ENCODE measurements at regions not wholly inside any gene's neighbourhood (a gene's known extent, or its start where the extent isn't known, plus 50 kb on each side); places are given as distances from the start of the nearest gene placed in this dataset.
A peak's percentile ranks its signal among the peaks of the same experiment; 100 is the strongest.

GRCh38 chr12:86950444-86950843, 694.3 kb upstream of the MGAT4C start:
- H3K4me3 Mint-ChIP-seq, result no peak overlapping the region
- Histone ChIP-seq H3K36me3 (no peaks in the 10 kb centered on the region), H4K20me1 (ENCODE audit: low read depth) (no peaks in the 10 kb centered on the region), H3K9me3 (ENCODE audit: low read depth) (no peaks in the 10 kb centered on the region), H3K9ac (no peak overlapping the region), H2AFZ (replicated peaks) (no peak overlapping the region), H3K4me2 (no peak overlapping the region), H3K27me3 (no peaks in the 10 kb centered on the region), H3K79me2 (ENCODE audit: low read depth) (no peaks in the 10 kb centered on the region), H3K27ac (no peak overlapping the region), H3K4me3 (no peak overlapping the region), H3F3A (ENCODE audit: low read depth) (no peaks in the 10 kb centered on the region), H3K4me1 (no peaks in the 10 kb centered on the region)
- H3K4me1 Mint-ChIP-seq, result peaks cover 15% of the 10 kb centered on the region
- no peaks in the 10 kb centered on the region for H3K9me3 Mint-ChIP-seq
- peak; percentile 7 for DNase-seq (ENCODE audit: low spot score)
- no peak overlapping the region for H3K27ac Mint-ChIP-seq
- no peaks in the 10 kb centered on the region for H3K27me3 Mint-ChIP-seq (ENCODE audit: insufficient read depth, low read depth)
- no peaks in the 10 kb centered on the region for H3K36me3 Mint-ChIP-seq
- TF ChIP-seq CTCF (IDR thresholded peaks at IDR 0.05) (no peak), EZH2 (IDR thresholded peaks at IDR 0.05) (no peak), EZH2phosphoT487 (IDR thresholded peaks at IDR 0.05) (no peak)

GRCh38 chr12:86950043-86950442, 693.9 kb upstream of the MGAT4C start:
- no peaks in the 10 kb centered on the region for H3K79me2 ChIP-seq (ENCODE audit: low read depth)
- H3K27me3 ChIP-seq, result no peaks in the 10 kb centered on the region
- no peaks in the 10 kb centered on the region for H3K36me3 ChIP-seq
- no peak overlapping the region for H3K4me3 Mint-ChIP-seq
- no peaks in the 10 kb centered on the region for H4K20me1 ChIP-seq (ENCODE audit: low read depth)
- H3F3A ChIP-seq (ENCODE audit: low read depth), result no peaks in the 10 kb centered on the region
- no peak overlapping the region for H3K9ac ChIP-seq
- no peaks in the 10 kb centered on the region for H3K27me3 Mint-ChIP-seq (ENCODE audit: insufficient read depth, low read depth)
- no peaks in the 10 kb centered on the region for H3K9me3 Mint-ChIP-seq
- H2AFZ ChIP-seq (replicated peaks), result no peak overlapping the region
- no peak for TF ChIP-seq CTCF (IDR thresholded peaks at IDR 0.05)
- no peak for TF ChIP-seq EZH2 (IDR thresholded peaks at IDR 0.05)
- TF ChIP-seq EZH2phosphoT487 (IDR thresholded peaks at IDR 0.05), result no peak
- no peak overlapping the region for H3K27ac Mint-ChIP-seq
- no peaks in the 10 kb centered on the region for H3K36me3 Mint-ChIP-seq
- H3K4me3 ChIP-seq, result no peak overlapping the region
- no peaks in the 10 kb centered on the region for H3K9me3 ChIP-seq (ENCODE audit: low read depth)
- peaks cover 15% of the 10 kb centered on the region for H3K4me1 Mint-ChIP-seq
- no peaks in the 10 kb centered on the region for H3K4me1 ChIP-seq
- no peak overlapping the region for H3K4me2 ChIP-seq
- no peak for DNase-seq (ENCODE audit: low spot score)
- no peak overlapping the region for H3K27ac ChIP-seq

GRCh38 chr12:86948851-86949250, 692.7 kb upstream of the MGAT4C start:
- no peak for TF ChIP-seq EZH2 (IDR thresholded peaks at IDR 0.05)
- TF ChIP-seq EZH2phosphoT487 (IDR thresholded peaks at IDR 0.05), result no peak
- no peak for TF ChIP-seq CTCF (IDR thresholded peaks at IDR 0.05)
- no peaks in the 10 kb centered on the region for H3K79me2 ChIP-seq (ENCODE audit: low read depth)
- Mint-ChIP-seq H3K9me3 (no peaks in the 10 kb centered on the region), H3K27me3 (ENCODE audit: insufficient read depth, low read depth) (no peaks in the 10 kb centered on the region), H3K36me3 (no peaks in the 10 kb centered on the region), H3K4me3 (no peak overlapping the region), H3K27ac (no peak overlapping the region), H3K4me1 (peaks cover 15% of the 10 kb centered on the region)
- H3K4me1 ChIP-seq, result no peaks in the 10 kb centered on the region
- no peak for DNase-seq (ENCODE audit: low spot score)
- no peaks in the 10 kb centered on the region for H3K27me3 ChIP-seq
- H3K9me3 ChIP-seq (ENCODE audit: low read depth), result no peaks in the 10 kb centered on the region
- H3K27ac ChIP-seq, result no peak overlapping the region
- H3F3A ChIP-seq (ENCODE audit: low read depth), result no peaks in the 10 kb centered on the region
- no peaks in the 10 kb centered on the region for H4K20me1 ChIP-seq (ENCODE audit: low read depth)
- H2AFZ ChIP-seq (replicated peaks), result no peak overlapping the region
- no peak overlapping the region for H3K4me3 ChIP-seq
- H3K9ac ChIP-seq, result no peak overlapping the region
- H3K4me2 ChIP-seq, result no peak overlapping the region
- H3K36me3 ChIP-seq, result no peaks in the 10 kb centered on the region
